HAP-1 (cell line): ENCODE measurements at regions not wholly inside any gene's neighbourhood (a gene's known extent, or its start where the extent isn't known, plus 50 kb on each side); places are given as distances from the start of the nearest gene placed in this dataset.
"Not testable (repeated sequence)": the region's sequence is repeated elsewhere in the genome, so short reads cannot be mapped to it uniquely, and the experiment has no call there.

Experiments used
- DNase-seq, 2 experiments: peaks; one replicate each; pipeline ENCODE4 v3.0.0-alpha.2; 2016 to 2020; ENCODE audit warnings: low spot score in 2 of 2
- H3K27me3 ChIP-seq: fragments of 250-450 bp; sonication (Bioruptor Pico); 2 replicates; pipeline ENCODE4 v1.5.1; 2020; ENCODE audit warnings: low read depth, mild to moderate bottlenecking, moderate library complexity
- H3K36me3 ChIP-seq: fragments of 250-450 bp; sonication (Bioruptor Pico); replicated peaks from 2 replicates; pipeline ENCODE4 v1.5.1; 2020; ENCODE audit warnings: mild to moderate bottlenecking
- H3K4me1 ChIP-seq: fragments of 250-450 bp; sonication (Bioruptor Pico); 2 replicates; pipeline ENCODE4 v1.5.1; 2020; ENCODE audit warnings: mild to moderate bottlenecking
- H3K4me3 ChIP-seq: fragments of 250-450 bp; sonication (Bioruptor Pico); 2 replicates; pipeline ENCODE4 v1.5.1; 2020; ENCODE audit warnings: mild to moderate bottlenecking, moderate library complexity
- H3K9me3 ChIP-seq: fragments of 250-450 bp; sonication (Bioruptor Pico); 2 replicates; pipeline ENCODE4 v1.5.1; 2020; ENCODE audit warnings: mild to moderate bottlenecking, moderate library complexity
- in situ Hi-C: fragments of 300-500 bp; cut with MboI; formaldehyde crosslinking; loops from 3 replicates; pipeline ENCODE4 v1.14.3; 2020; ENCODE audit warnings: low sequenced_read_pairs, inconsistent platforms, mixed read lengths

DNA sequence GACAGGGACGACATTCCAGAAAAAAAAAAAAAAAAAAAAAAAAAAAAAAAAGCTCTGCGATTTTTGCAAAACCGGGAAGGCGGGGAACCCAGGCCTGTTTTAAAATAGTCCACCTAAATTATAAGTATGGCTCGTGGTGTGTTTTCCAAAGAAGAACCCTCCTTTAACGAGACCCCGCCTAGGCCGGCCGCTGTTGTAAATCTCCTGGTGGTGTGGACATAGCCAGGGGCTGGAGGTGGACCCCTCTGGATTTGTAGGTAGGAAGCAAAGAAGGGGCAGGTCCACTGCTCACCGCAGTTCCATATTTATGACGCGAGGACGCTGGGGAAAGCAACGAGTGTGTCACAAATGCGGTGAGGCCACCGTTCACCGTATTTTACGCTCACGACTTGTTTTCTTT is 94.0 kb upstream of the SHOX start:
- Histone ChIP-seq H3K4me1 (no peaks in the 10 kb centered on the region), H3K9me3 (no peaks in the 10 kb centered on the region), H3K36me3 (no peaks in the 10 kb centered on the region), H3K4me3 (no peak overlapping the region), H3K27me3 (no peaks in the 10 kb centered on the region)
- DNase-seq: no peak
- in situ Hi-C loops: no loop called here

DNA sequence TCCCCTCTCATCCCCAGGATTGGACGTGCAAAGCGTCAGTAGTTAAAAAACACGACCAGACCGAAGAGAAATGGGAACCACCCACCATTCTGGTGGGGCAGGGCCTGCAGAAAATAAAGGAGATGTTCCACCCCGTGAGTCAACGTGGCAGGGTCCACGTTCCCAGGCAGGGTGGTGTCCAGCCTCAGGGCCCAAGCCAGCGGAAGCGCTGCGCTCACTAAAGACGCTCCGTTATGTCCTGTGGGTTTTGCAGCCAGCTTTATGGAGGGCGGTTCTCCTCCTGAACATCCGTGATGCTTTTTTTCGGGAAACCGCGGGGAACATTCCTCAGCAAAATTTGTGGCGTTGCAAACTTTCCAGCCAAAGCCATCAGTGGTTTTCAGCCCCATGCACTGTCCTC is 93.4 kb upstream of the SHOX start:
- Histone ChIP-seq H3K9me3 (no peaks in the 10 kb centered on the region), H3K27me3 (no peaks in the 10 kb centered on the region), H3K36me3 (no peaks in the 10 kb centered on the region), H3K4me3 (no peak overlapping the region), H3K4me1 (no peaks in the 10 kb centered on the region)
- in situ Hi-C loops: no loop called here
- DNase-seq: no peak

DNA sequence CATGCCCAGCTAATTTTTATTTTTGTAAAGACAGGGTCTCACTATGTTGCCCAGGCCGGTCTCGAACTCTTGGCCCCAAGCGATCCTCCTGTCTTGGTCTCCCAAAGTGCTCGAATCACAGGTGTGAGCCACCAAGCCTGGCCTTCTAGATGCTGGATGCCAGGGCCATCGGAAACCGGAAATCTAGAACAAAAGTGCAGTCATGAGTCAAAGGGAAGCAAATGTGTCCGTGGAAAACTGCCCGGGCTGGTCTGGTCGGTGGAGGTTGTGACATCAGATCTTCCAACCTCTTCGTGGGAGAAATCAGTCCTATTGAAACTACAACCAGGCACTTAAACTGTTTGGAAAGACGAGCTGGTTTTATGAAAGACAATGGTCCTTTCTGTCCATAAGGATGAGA is 92.3 kb upstream of the SHOX start:
- no peak for DNase-seq
- H3K4me3 ChIP-seq: no peak overlapping the region
- no peaks in the 10 kb centered on the region for H3K9me3 ChIP-seq
- H3K36me3 ChIP-seq: no peaks in the 10 kb centered on the region
- in situ Hi-C loops: no loop called here
- no peaks in the 10 kb centered on the region for H3K27me3 ChIP-seq
- no peaks in the 10 kb centered on the region for H3K4me1 ChIP-seq

DNA sequence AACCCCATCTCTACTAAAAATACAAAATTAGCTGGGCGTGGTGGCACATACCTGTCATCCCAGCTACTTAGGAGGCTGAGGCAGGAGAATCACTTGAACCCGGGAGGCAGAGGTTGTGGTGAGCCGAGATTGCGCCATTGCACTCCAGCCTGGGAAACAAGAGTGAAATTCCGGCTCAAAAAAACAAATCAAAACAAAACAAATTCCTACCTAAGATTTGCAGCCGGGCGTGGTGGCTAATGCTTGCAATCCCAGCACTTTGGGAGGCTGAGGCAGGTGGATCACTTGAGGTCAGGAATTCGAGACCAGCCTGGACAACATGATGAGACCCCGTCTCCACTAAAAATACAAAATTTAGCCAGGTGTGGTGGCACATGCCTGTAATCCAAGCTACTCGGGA is 89.6 kb upstream of the SHOX start:
- H3K4me1 ChIP-seq, in situ Hi-C loops, H3K36me3 ChIP-seq, DNase-seq, H3K9me3 ChIP-seq, H3K4me3 ChIP-seq, H3K27me3 ChIP-seq: not testable (repeated sequence)

DNA sequence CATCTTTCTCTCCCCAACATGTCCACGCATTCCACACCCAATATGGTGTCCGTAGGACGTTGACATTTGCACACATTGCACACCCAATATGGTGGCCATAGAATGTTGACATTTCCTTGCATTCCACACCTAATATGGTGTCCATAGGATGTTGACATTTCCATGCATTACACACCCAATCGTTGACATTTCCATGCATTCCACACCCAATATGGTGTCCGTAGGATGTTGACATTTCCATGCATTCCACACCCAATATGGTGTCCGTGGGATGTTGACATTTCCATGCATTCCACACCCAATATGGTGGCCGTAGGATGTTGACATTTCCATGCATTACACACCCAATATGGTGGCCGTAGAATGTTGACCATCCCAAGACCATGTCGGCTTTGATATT is 88.4 kb upstream of the SHOX start:
- H3K9me3 ChIP-seq: no peaks in the 10 kb centered on the region; the same call in 1 of the 2 replicates
- H3K36me3 ChIP-seq: no peaks in the 10 kb centered on the region
- H3K4me3 ChIP-seq: no peak overlapping the region
- in situ Hi-C loops: no loop called here
- no peaks in the 10 kb centered on the region for H3K4me1 ChIP-seq
- no peak for DNase-seq
- H3K27me3 ChIP-seq: no peaks in the 10 kb centered on the region

DNA sequence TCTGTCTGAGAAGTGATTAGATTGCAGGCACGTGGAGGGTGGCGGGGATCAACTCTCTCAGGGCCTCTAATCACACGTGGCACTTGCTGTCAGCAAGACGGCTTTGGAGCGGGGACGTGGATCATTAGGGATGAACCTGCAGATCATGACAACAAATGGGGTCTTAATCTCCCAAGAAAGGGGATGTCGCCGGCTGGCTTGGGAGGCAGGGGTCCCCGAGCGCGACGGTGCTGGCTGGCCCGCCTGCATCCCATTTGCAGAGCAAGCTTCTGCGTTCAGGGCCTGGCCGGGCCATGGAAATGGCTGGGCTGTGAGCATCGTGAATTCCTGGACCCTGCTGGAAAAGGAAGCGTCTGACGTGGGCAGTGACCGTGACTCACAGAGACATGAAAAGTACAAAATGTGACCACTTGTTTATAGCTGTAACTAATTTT is 85.1 kb upstream of the SHOX start:
- in situ Hi-C loops: no loop called here
- Histone ChIP-seq H3K36me3 (no peaks in the 10 kb centered on the region), H3K9me3 (no peaks in the 10 kb centered on the region; the same call in 1 of the 2 replicates), H3K27me3 (no peaks in the 10 kb centered on the region), H3K4me3 (no peak overlapping the region), H3K4me1 (no peaks in the 10 kb centered on the region)
- DNase-seq: no peak

DNA sequence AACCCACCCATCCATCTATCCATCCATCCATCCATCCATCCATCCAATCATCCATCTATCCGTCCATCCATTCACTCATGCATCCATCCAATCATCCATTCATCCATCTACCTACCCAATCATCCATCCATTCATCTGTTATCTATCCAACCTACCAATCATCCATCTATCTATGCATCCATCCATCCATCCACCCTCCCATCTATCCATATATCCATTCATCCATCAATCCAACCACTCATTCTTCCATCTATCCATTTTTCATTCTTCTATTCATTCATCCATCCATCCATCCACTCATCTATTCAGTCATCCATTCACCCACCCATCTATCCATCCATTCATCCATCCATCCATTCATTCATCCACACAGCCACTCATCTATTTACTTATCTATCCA is 80.1 kb upstream of the SHOX start:
- no peak for DNase-seq
- Histone ChIP-seq H3K4me3 (no peak overlapping the region), H3K4me1 (no peaks in the 10 kb centered on the region), H3K9me3 (no peaks in the 10 kb centered on the region), H3K36me3 (no peaks in the 10 kb centered on the region), H3K27me3 (no peaks in the 10 kb centered on the region)
- in situ Hi-C loops: no loop called here

DNA sequence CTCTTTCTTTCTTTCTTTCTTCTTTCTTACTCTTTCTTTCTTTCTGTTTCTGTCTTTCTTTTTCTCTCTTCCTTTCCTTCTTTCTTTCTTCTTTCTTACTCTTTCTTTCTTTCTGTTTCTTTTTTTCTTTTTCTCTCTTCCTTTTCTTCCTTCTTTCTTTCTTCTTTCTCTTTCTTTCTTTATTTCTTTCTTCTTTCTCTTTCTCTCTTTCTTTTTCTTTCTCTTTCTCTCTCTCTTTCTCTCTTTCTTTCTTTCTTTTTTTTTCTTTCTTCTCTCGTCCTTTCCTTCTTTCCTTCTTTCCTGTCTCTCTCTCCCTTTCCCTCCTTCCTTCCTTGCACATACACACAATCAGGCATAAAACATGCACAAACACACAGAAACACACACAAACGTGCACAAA is 79.3 kb upstream of the SHOX start:
- Histone ChIP-seq H3K27me3 (no peaks in the 10 kb centered on the region), H3K36me3 (no peaks in the 10 kb centered on the region), H3K4me3 (no peak overlapping the region), H3K4me1 (no peaks in the 10 kb centered on the region), H3K9me3 (no peaks in the 10 kb centered on the region)
- in situ Hi-C loops: no loop called here
- DNase-seq: no peak

DNA sequence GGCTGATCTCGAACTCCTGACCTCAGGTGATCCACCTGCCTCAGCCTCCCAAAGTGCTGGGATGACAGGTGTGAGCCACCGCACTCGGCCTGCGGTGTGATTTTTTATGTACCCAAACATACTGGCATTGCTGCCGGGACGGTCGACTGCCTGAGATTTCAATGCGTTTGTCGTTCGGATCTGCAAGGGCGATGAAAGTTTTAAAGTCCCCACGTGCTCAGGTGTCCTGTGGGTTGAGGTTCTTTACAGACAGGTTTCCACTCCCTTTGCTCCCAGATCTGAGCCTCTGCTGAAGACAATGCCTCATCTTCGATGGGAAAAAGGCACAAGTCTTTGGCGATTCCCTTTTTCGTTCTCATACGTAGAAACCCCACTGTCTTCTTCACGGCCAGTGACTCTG is 78.1 kb upstream of the SHOX start:
- no peaks in the 10 kb centered on the region for H3K9me3 ChIP-seq
- H3K4me3 ChIP-seq: no peak overlapping the region
- no peaks in the 10 kb centered on the region for H3K27me3 ChIP-seq
- in situ Hi-C loops: no loop called here
- DNase-seq: no peak
- no peaks in the 10 kb centered on the region for H3K4me1 ChIP-seq
- no peaks in the 10 kb centered on the region for H3K36me3 ChIP-seq

DNA sequence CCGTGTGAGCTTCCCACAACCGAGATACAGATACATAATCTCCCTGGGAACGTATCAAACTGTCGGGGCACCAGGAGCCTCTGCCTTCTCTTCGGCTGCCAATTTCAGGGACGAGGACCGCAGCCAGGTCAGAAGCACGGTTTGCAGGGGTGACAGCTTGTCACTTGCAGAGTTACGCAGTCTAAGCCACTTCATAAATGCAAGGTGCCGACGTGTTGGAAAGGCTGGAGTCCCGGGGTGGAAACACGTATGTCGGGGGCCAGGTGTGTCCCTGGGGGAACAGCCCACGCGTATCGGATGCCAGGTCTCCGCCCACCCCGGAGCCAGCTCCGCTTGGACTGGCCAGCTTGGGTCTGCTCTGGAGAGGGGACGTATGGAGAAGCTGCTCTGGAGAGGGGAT is 76.3 kb upstream of the SHOX start:
- in situ Hi-C loops: no loop called here
- H3K27me3 ChIP-seq: no peaks in the 10 kb centered on the region
- H3K9me3 ChIP-seq: no peaks in the 10 kb centered on the region

DNA sequence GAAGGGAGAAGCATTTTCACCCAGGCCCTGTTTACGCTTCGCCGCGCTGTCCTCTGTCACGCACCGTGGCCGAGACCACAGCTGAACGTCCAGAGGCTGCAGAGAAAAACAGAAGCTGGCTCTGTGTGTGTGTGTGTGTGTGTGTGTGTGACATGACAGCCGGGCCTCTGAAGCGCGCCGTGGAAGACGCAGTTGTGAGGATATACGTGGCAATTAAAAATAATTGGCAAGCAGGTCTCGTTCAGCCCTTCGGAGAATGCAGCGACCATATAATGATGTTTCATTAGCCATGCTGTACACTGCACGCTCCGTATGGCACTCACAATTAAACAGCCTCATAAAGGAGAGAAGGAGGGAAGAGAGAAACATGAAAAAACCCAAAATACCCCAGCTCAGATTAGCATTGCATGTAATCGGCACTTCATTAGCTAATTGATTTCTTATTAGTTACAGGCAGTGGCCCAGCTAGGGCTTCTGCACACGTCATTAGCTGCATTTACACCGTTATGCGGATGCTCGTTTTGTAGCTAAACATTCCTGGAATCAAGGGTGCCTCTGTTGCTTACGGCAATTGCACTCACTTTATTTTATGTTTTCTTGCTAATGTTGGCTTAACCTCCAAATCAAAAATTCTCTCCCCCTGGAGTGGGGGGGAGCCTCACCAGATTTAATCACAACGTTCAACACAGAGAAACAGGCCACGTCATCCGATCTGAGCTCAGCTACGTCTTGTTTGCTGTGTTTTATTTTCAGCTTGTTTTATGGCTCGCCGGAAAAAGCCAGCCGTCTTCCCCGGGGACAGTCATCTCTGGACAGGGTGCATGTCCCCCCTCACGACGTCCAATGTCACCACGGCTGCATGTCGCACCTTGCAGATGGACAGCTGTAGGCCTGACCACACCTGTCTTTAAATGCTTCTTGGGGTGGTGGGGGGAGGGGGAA is 74.6 kb upstream of the SHOX start:
- Histone ChIP-seq H3K27me3 (no peaks in the 10 kb centered on the region), H3K4me3 (no peak overlapping the region), H3K36me3 (no peaks in the 10 kb centered on the region), H3K9me3 (no peaks in the 10 kb centered on the region), H3K4me1 (no peaks in the 10 kb centered on the region)
- in situ Hi-C loops: no loop called here
- DNase-seq: no peak

More for the DNA sequence above, 76.3 kb upstream of the SHOX start:
- Histone ChIP-seq H3K4me3 (no peak overlapping the region), H3K4me1 (no peaks in the 10 kb centered on the region), H3K36me3 (no peaks in the 10 kb centered on the region)
- no peak for DNase-seq

DNA sequence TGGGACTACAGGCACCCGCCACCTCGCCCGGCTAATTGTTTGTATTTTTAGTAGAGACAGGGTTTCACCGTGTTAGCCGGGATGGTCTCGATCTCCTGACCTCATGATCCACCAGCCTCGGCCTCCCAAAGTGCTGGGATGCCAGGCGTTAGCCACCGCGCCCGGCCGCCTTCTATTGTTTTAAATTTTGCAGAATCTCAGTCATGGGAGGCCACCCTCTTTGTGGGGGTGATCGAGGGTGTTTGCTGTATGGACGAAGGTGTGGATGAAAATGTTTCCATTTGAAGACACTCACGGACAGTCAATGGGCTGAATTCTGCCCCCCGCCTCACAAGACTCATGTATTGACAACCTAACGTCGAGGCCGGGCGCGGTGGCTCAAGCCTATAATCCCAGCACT is 73.0 kb upstream of the SHOX start:
- in situ Hi-C loops, H3K36me3 ChIP-seq, H3K9me3 ChIP-seq, H3K27me3 ChIP-seq, H3K4me1 ChIP-seq, DNase-seq, H3K4me3 ChIP-seq: not testable (repeated sequence)

DNA sequence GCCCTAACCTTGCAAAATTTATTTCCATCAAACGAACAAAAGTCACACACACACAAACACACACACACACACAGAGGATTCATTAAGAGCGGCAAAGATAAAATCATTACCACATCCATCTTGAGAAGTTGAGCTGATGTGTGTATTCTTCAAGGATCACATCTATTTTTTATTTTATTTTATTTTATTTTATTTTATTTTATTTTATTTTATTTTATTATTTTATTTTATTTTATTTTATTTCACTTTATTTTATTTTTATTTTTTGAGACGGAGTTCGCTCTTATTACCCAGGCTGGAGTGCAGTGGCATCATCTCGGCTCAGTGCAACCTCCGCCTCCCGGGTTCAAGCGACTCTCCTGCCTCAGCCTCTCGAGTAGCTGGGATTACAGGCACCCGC is 71.3 kb upstream of the SHOX start:
- H3K9me3 ChIP-seq, in situ Hi-C loops, H3K36me3 ChIP-seq, H3K4me3 ChIP-seq, H3K4me1 ChIP-seq, DNase-seq, H3K27me3 ChIP-seq: not testable (repeated sequence)

DNA sequence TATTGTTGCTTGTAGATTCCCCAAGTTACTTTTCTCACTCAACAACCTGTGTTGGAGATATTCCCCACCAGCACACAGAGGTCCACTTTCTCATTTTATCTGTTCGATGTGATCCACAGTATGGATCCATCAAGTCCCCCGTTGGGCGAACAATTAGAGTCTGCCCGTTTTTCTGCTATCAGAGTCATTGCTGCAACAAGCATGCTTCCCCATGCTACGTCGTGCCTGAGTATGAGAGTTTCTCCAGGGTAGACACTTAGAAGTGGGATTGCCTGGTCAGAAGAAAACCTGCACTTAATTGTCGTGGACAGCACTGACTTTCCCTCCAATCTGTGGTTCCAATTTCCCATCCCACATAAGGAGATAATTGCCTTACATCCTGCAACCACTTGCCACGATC is 62.7 kb upstream of the SHOX start:
- H3K4me1 ChIP-seq: no peaks in the 10 kb centered on the region
- H3K27me3 ChIP-seq: no peaks in the 10 kb centered on the region
- DNase-seq: no peak
- H3K36me3 ChIP-seq: no peaks in the 10 kb centered on the region
- in situ Hi-C loops: no loop called here
- no peaks in the 10 kb centered on the region for H3K9me3 ChIP-seq
- H3K4me3 ChIP-seq: no peak overlapping the region

DNA sequence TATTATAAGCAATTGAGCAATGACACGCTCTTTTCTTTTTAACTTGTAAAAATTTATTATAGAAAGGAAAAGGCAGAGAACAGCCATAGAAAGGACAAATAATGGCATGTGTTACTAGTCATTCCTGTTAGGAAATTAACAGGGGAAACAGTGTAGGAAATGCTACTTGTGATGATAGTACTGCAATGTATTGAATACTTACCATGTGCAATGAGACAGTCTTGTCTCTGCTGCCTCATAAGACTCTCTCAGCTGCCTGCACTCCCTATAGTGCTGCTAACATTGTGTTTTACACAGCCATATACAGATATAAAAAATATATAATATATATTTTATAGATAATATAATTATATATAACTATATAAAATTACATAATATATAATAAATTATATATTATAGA is 62.3 kb upstream of the SHOX start:
- no peak overlapping the region for H3K4me3 ChIP-seq
- no peaks in the 10 kb centered on the region for H3K4me1 ChIP-seq
- in situ Hi-C loops: no loop called here
- no peaks in the 10 kb centered on the region for H3K27me3 ChIP-seq
- no peaks in the 10 kb centered on the region for H3K9me3 ChIP-seq
- DNase-seq: no peak
- H3K36me3 ChIP-seq: no peaks in the 10 kb centered on the region
